Amygdala (tissue), 56 donors: ENCODE measurements at regions not wholly inside any gene's neighbourhood (a gene's known extent, or its start where the extent isn't known, plus 50 kb on each side); places are given as distances from the start of the nearest gene placed in this dataset.
"Not testable (repeated sequence)": the region's sequence is repeated elsewhere in the genome, so short reads cannot be mapped to it uniquely, and the experiment has no call there.

ENCODE experiments used
- DNase-seq, 56 donors: peaks; one replicate each; lab custom pipeline; 2025; lab: John Stamatoyannopoulos, UW

DNA sequence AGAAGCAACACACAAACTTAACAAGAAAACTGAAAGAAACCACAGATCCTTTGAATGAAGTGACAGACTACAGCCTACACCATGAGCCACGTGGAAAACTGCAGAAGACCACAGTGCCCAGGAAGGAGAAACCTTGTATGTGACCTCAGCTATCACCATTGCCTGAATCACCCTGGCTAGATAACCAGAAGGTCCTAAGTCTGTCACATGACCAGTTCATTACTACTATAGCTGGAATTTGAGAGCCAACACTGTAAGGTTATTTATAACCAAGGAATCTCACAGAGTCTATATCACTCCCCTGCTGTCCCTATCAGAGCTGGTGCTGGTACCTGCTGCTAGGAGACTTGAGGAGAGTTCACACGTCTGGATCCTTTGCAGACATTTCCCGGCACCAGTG lies 90.3 kb upstream of the FBXL17 start:
- no peak for DNase-seq

DNA sequence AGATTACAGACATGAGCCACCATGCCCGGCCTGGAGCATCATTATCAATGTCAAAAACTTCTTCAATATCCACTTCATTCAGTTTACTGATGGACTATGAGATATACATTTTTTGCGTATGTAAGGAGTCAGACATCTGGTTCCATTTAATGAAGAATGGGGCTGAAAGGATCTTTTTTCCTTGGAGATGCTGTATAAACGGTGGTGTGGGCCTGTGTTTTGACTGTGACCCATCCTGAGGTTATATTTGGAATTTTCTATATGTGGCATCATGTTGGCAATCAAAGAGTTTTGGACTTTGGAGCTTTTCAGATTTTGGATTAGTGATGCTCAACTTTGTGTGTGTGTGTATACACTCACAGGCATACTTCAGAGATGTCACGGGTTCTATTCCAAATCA lies 85.7 kb upstream of the FBXL17 start:
- DNase-seq, result no peak

DNA sequence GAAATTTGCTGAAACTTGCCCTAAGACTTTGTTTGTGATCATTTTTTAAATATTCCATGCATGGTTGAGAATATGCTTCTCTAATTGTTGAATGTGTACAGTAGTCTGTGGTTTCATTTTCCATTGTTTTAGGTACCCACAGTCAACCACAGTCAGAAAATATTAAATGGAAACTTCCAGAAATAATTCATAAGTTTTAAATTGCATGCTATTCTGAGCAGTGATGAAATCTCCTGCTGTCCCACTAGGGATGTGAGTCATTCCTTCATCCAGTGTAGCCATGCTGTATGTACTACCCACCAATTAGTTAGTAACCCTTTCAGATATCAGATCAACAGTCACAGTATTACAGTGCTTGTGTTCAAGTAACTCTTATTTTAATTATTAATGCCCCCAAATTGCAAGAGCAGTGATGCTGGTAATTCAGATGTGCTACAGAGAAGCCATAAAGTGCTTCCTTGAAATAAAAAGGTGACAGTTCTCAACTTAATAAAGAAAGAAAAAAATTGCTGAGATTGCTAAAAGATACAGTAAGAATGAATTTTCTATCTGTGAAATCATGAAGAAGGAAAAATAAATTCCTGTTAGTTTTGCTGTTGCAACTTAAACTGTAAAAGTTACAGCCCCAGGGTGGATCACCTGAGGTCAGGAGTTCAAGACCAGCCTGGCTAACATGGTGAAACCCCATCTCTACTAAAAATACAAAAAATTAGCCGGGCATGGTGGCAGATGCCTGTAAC lies 79.9 kb upstream of the FBXL17 start:
- no peak for DNase-seq

DNA sequence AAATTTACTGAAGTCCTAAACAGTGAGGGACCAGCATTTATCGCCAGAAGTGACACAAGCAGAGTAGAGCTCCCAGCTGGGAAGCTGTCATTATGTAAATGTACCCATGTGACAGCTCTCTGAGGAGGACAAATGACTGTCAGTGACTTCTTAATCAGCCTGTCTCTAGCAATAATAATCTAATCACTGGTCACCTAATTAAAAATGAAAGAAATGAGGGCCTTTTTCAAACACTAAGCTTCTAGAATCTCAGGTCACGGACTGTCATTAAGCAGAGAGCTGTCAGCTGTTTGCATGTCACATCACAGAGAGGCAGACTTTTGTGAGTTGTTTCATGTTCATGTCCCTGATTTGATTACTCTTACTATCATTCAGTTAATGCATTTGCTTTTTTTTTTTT lies 77.9 kb upstream of the FBXL17 start:
- peak in 2 of 56 donors; percentile 0 to 6 for DNase-seq

DNA sequence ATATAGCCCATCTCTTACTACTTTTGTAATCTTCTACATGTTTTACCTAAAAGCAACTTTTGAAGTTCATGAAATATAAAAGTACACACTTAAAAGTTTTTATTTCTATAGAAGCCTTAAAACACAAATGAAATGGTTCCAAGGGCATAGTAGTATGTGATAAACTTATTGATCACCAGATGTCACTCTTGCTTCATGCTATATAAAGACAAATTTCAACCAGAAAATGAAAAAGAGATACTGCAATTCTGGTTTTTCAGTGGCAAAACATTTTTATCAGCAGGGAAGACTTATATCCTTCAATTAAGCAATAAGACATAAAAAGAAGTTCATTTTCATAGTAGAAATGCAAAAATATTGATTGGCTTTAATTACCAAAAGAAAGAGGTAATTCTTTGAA lies 69.4 kb upstream of the FBXL17 start:
- DNase-seq, result no peak

DNA sequence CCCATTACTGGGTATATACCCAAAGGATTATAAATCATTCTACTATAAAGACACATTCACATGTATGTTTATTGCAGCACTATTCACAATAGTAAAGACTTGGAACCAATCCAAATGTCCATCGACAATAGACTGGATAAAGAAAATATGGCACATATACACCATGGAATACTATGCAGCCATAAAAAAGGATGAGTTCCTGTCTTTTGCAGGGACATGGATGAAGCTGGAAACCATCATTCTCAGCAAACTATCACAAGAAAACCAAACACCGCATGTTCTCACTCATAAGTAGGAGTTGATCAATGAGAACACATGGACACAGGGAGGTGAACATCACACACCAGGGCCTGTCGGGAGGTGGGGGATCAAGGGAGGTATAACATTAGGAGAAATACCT lies 62.2 kb upstream of the FBXL17 start:
- DNase-seq, result not testable (repeated sequence)

DNA sequence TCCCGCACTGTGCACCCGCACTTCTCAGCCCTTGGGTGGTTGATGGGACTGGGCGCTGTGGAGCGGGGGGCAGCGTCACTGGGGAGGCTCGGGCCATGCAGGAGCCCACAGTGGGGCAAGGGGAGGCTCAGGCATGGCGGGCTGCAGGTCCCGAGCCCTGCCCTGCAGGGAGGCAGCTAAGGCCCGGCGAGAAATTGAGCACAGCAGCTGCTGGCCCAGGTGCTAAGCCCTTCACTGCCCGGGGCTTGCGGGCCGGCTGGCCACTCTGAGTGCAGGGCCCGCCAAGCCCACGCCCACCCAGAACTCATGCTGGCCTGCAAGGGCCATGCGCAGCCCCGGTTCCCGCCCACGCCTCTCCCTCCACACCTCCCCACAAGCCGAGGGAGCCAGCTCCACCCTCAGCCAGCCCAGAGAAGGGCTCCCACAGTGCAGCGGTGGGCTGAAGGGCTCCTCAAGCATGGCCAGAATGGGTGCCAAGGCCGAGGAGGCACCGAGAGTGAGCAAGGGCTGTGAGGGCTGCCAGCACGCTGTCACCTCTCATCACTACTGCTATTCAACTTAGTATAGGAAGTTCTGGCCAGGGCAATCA lies 60.3 kb upstream of the FBXL17 start:
- DNase-seq, result not testable (repeated sequence)

DNA sequence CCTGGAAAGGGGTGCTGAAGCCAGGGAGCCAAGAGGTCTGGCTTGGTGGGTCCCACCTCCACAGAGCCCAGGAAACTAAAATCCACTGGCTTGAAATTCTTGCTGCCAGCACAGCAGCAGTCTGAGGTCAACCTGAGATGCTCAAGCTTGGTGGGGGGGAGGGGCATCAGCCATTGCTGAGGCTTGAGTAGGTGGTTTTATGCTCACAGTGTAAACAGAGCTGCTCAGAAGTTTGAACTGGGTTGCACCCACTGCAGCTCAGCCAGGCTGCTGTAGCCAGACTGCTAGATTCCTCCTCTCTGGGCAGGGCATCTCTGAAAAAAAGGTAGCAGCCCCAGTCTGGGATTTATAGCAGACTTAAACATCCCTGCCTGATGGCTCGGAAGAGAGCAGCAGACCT lies 55.5 kb upstream of the FBXL17 start:
- DNase-seq, result no peak

DNA sequence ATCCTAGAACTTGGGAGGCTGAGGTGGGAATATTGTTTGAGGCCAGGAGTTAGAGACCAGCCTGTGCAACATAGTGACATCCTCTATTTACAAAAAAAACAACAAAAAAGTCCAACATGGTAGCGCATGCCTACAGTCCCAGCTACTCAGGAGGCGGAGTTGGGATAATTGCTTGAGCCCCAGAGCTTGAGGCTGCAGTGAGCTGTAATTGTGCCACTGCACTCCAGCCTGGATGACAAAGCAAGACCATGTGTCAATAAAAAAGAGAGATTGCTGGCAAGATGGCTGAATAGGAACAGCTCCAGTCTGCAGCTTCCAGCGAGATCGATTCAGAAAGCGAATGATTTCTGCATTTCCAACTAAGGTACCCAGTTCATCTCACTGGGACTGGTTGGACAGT lies 54.8 kb upstream of the FBXL17 start:
- DNase-seq, result no peak

DNA sequence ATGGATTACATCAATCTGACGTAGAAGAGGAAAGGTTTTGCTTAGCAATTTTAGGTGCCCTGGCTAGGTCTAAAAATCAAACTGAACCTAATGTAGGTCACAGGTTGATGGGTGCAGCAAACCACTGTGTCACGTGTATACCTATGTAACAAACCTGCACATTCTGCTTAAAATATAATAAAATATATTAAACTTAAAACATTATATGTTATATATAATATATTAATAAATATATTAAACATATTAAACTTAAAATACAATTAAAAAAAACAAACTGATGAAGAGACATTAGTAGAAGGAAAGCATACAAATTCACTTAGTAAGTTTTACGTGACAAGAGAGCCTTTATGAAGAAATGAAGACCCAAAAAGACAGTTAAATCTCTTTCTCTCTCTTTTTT lies 51.7 kb upstream of the FBXL17 start:
- no peak for DNase-seq

DNA sequence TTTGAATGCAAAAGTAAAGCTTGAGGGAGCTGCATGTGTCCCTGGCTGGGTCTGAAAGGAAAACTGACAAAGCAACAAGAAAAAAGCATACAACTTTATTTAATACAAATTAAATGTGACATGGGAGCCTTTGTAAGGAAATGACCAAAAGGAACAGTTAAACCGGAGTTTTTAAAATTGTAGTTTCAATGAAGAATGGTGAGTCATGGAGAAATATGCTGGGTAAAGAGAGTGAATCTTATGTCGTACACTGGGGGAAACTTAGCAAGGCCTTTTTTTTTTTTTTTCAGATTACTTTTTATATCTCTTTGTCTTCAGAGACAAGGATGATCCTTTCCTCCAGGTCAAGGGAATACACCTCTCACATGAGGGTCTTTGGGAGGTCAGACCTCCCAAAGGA lies 50.1 kb upstream of the FBXL17 start:
- DNase-seq, result no peak
